ENCODE measurements at regions not wholly inside any gene's neighbourhood (a gene's known extent, or its start where the extent isn't known, plus 50 kb on each side); places are given as distances from the start of the nearest gene placed in this dataset.

DNA sequence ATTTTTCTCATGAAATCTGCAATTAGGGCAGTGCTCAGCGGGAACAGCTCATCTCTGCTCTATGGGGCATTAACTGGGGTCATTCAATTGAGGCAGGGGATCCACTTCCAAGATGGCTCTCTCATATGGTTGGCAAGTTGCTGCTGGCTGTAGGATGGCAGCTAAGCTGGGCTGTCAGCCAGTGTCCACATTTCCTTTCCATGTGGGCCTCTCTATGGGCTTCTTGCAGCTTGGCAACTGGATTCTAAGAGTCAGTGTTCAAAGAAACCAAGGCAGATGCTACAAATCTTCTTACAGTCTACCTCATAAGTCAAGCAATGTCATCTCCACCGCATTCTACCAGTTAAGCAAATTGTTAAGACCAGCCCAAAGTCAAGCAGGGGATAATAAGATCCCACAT lies 50.3 kb upstream of the TMCC3 start:
- Histone ChIP-seq H3K27ac (no peak overlapping the region), H3K27me3 (no peaks in the 10 kb centered on the region), H3K36me3 (replicated peaks in 1 of 2) (no peaks in the 10 kb centered on the region), H3K4me3 (no peak overlapping the region), H3K4me1 (replicated peaks in 1 of 2) (peaks cover 9 to 23% of the 10 kb centered on the region in 2 donors), H3K9me3 (replicated peaks in 1 of 3) (no peaks in the 10 kb centered on the region)
- TF ChIP-seq, protein P1, sequence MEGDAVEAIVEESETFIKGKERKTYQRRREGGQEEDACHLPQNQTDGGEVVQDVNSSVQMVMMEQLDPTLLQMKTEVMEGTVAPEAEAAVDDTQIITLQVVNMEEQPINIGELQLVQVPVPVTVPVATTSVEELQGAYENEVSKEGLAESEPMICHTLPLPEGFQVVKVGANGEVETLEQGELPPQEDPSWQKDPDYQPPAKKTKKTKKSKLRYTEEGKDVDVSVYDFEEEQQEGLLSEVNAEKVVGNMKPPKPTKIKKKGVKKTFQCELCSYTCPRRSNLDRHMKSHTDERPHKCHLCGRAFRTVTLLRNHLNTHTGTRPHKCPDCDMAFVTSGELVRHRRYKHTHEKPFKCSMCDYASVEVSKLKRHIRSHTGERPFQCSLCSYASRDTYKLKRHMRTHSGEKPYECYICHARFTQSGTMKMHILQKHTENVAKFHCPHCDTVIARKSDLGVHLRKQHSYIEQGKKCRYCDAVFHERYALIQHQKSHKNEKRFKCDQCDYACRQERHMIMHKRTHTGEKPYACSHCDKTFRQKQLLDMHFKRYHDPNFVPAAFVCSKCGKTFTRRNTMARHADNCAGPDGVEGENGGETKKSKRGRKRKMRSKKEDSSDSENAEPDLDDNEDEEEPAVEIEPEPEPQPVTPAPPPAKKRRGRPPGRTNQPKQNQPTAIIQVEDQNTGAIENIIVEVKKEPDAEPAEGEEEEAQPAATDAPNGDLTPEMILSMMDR (IDR thresholded peaks at IDR 0.05): no peak
- no peak for TF ChIP-seq POLR2A (IDR thresholded peaks at IDR 0.05)
- no peak for DNase-seq
- WGBS, 4 donors: 81 to 100% (median 94%) methylated on average over 2 of the region's 2 CpGs
- intact Hi-C loops (cut with DNase I): no loop called here

MicroRNAs in the stretch of these regions (microRNA counts, 767-probe panel; counts per million panel counts)
- microRNA hsa-miR-492: 0 counts per million in 2 donors
